IPS-18a (cell line): ENCODE measurements at regions not wholly inside any gene's neighbourhood (a gene's known extent, or its start where the extent isn't known, plus 50 kb on each side); places are given as distances from the start of the nearest gene placed in this dataset.
"Not testable (repeated sequence)": the region's sequence is repeated elsewhere in the genome, so short reads cannot be mapped to it uniquely, and the experiment has no call there.

Source experiments
- H3K27ac ChIP-seq: one replicate; pipeline ENCODE4 v1.5.1; 2013; ENCODE audit warnings: low read length
- H3K27me3 ChIP-seq: one replicate; pipeline ENCODE4 v1.6.1; 2013; ENCODE audit warnings: mild to moderate bottlenecking, low read length; ENCODE audit not compliant: control insufficient read depth, insufficient read depth
- H3K36me3 ChIP-seq: one replicate; pipeline ENCODE4 v1.6.1; 2013; ENCODE audit warnings: low read depth, low read length; ENCODE audit not compliant: control insufficient read depth
- H3K4me1 ChIP-seq: one replicate; pipeline ENCODE4 v1.6.1; 2013; ENCODE audit warnings: low read depth, low read length; ENCODE audit not compliant: control insufficient read depth
- H3K4me3 ChIP-seq: one replicate; pipeline ENCODE4 v1.5.1; 2013; ENCODE audit warnings: low read length
- H3K9ac ChIP-seq: one replicate; pipeline ENCODE4 v1.6.1; 2013; ENCODE audit warnings: mild to moderate bottlenecking, low read length, moderate library complexity
- H3K9me3 ChIP-seq: one replicate; pipeline ENCODE4 v1.6.1; 2013; ENCODE audit warnings: low read depth, low read length; ENCODE audit not compliant: control insufficient read depth

- Histone ChIP-seq H3K4me3 (no peak overlapping the region), H3K9me3 (no peaks in the 10 kb centered on the region), H3K27me3 (no peaks in the 10 kb centered on the region), H3K4me1 (no peaks in the 10 kb centered on the region), H3K27ac (no peak overlapping the region), H3K9ac (no peak overlapping the region), H3K36me3 (no peaks in the 10 kb centered on the region)
Observed at GRCh38 chr4:173752610-173753230, 222.7 kb upstream of the HAND2 start.

DNA sequence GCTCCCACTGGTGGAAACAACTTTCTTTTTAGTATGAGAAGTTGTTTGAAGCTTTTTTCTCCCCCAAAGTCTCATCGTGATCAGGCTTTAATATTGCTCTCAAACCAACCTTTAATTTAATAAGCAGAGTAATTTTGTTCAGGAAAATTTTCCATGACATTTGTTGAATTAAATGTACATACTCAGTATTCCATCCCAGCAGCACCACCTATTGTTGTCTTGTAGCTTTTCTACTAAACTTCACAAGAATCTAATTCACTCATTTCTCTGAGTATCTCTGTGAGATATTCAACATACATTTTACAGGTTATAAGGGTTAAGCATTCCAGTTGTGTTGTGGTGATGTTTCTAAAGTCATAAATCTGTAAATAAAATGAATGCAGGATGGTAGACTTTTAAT, 218.3 kb upstream of the HAND2 start:
- Histone ChIP-seq H3K4me1 (no peaks in the 10 kb centered on the region), H3K27ac (no peak overlapping the region)

DNA sequence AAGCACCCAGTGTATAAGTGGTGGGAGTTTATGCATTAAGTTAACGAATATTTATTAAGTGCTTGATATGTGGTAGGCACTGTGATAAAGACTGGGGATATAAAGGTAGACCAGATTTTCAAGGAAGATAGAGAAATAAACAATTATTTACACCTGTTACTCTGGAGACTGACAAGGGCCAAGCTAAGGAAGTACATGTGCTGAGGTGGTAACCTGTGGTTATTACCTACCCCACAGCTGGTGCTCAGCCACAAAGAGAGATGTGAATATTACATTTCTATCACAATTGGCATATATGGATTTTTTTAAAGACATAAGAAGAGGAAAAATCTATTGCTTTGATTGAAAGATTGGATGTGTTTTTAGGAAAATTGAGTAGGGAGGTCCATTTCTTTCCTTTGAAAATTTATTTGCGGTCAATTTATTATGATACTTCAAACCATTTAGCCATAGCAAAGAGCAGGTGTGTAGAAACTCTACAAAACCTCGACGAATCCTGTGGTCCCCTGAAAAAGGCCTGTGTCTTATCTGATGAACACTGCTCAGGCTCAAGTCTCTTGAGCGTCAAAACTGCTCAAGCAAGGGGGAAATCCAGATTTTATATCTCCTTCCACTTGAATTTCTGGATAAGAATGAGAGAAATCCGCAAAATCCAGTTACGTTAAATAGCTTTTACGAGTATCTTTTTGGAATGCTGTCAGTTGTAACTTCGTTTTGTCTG, 217.7 kb upstream of the HAND2 start:
- H3K27ac ChIP-seq = no peak overlapping the region
- H3K4me3 ChIP-seq = no peak overlapping the region
- H3K9me3 ChIP-seq = no peaks in the 10 kb centered on the region
- no peak overlapping the region for H3K9ac ChIP-seq
- no peaks in the 10 kb centered on the region for H3K36me3 ChIP-seq
- no peaks in the 10 kb centered on the region for H3K27me3 ChIP-seq
- H3K4me1 ChIP-seq = no peaks in the 10 kb centered on the region

More for the DNA sequence above, 218.3 kb upstream of the HAND2 start:
- Histone ChIP-seq H3K9ac (no peak overlapping the region), H3K36me3 (no peaks in the 10 kb centered on the region), H3K4me3 (no peak overlapping the region), H3K9me3 (no peaks in the 10 kb centered on the region), H3K27me3 (no peaks in the 10 kb centered on the region)

- no peaks in the 10 kb centered on the region for H3K27me3 ChIP-seq
- H3K27ac ChIP-seq = no peak overlapping the region
Observed at GRCh38 chr4:173746424-173746823, 216.4 kb upstream of the HAND2 start.

DNA sequence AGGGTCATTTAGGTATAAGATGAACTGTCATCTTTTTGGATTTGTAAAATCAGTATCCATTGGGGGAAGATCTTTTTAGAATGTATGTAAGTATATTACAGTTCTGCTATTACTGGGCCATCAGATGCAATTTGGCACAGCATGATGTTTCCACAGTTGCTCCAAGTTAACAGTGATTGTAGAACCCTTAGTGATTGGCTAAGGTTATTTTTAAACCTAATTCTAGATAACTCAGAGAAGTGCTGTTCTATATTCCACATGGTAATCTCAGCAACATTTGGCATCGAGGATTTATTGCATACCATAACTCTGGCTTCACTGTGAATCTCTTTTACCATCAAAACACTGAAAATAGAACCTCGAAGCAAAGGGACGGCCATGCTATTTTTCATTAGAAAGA, 215.7 kb upstream of the HAND2 start:
- Histone ChIP-seq H3K9ac (no peak overlapping the region), H3K36me3 (no peaks in the 10 kb centered on the region), H3K4me1 (no peaks in the 10 kb centered on the region), H3K4me3 (no peak overlapping the region), H3K9me3 (no peaks in the 10 kb centered on the region), H3K27me3 (no peaks in the 10 kb centered on the region), H3K27ac (no peak overlapping the region)

More at GRCh38 chr4:173746424-173746823, 216.4 kb upstream of the HAND2 start:
- Histone ChIP-seq H3K36me3 (no peaks in the 10 kb centered on the region), H3K9me3 (no peaks in the 10 kb centered on the region), H3K4me3 (no peak overlapping the region), H3K9ac (no peak overlapping the region), H3K4me1 (no peaks in the 10 kb centered on the region)

- Histone ChIP-seq H3K27me3 (no peaks in the 10 kb centered on the region), H3K4me3 (no peak overlapping the region), H3K4me1 (no peaks in the 10 kb centered on the region), H3K9ac (no peak overlapping the region), H3K9me3 (no peaks in the 10 kb centered on the region), H3K27ac (no peak overlapping the region), H3K36me3 (no peaks in the 10 kb centered on the region)
Observed at GRCh38 chr4:173736840-173737239, 206.8 kb upstream of the HAND2 start.

DNA sequence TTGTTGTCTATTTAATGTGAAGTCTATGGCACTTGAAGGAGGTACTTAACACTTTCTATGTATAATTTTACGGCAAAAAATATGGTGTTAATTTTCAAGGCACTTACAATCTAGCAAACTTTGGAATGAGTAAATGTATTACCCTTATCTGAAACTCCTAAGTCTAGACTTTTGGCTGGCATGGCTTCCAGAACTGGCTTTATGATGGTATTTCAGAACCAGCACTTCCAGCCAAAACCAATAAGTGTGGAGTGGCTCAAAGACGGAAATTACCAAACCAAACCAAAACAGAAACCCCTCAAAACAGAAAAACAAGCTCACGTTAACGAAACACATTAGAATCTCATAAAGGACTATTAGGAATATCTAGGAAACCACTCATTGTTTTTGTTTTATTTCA, 205.6 kb upstream of the HAND2 start:
- no peaks in the 10 kb centered on the region for H3K27me3 ChIP-seq
- H3K4me1 ChIP-seq = no peaks in the 10 kb centered on the region
- H3K36me3 ChIP-seq = no peaks in the 10 kb centered on the region
- H3K9me3 ChIP-seq = no peaks in the 10 kb centered on the region
- H3K4me3 ChIP-seq = no peak overlapping the region
- H3K27ac ChIP-seq = no peak overlapping the region
- no peak overlapping the region for H3K9ac ChIP-seq

DNA sequence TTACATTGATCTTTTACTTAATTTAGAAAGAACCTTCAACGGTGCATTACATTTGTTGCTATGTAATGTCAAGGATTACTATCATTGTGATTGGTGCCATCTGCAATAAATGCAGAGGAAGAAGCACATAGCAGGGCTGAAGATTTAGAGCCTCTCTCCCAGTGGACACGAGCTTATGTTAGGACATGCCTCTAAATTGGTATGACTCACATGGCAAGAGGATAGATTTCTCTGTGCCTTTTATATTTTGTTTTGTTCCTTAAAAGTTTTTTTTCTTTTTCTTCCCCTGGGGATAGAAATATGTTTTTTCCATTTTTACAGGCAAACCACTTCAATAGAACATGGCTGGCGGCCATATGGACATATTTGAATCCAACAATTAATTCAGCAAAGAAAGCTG, 205.0 kb upstream of the HAND2 start:
- no peaks in the 10 kb centered on the region for H3K36me3 ChIP-seq
- no peak overlapping the region for H3K9ac ChIP-seq
- no peaks in the 10 kb centered on the region for H3K9me3 ChIP-seq
- no peak overlapping the region for H3K4me3 ChIP-seq
- H3K4me1 ChIP-seq = no peaks in the 10 kb centered on the region
- no peaks in the 10 kb centered on the region for H3K27me3 ChIP-seq
- no peak overlapping the region for H3K27ac ChIP-seq

GRCh38 chr4:173731257-173731656, 201.2 kb upstream of the HAND2 start:
- H3K36me3 ChIP-seq = no peaks in the 10 kb centered on the region
- H3K4me1 ChIP-seq = no peaks in the 10 kb centered on the region
- no peaks in the 10 kb centered on the region for H3K27me3 ChIP-seq
- no peak overlapping the region for H3K9ac ChIP-seq
- no peaks in the 10 kb centered on the region for H3K9me3 ChIP-seq
- H3K27ac ChIP-seq = no peak overlapping the region
- no peak overlapping the region for H3K4me3 ChIP-seq

DNA sequence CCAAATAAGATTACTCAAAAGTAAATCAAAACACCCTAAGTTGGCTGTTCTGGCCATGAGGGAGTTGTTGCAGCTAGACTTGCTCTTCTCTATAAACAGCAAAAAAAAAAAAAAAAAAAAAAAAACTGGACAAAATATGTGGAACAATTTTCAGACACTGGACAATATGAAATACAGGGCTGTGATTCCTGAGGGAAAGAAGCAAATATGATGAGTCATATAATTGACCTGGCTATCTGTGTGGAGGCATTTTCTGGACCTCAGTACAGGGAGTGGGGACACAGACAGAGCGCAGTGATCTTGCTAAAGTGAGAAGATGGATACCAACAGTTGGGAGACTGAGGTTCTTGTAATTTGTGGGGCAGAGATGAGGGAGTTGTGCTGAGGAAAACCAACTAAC, 192.0 kb upstream of the HAND2 start:
- Histone ChIP-seq H3K27me3 (no peaks in the 10 kb centered on the region), H3K27ac (no peak overlapping the region), H3K4me1 (no peaks in the 10 kb centered on the region)

DNA sequence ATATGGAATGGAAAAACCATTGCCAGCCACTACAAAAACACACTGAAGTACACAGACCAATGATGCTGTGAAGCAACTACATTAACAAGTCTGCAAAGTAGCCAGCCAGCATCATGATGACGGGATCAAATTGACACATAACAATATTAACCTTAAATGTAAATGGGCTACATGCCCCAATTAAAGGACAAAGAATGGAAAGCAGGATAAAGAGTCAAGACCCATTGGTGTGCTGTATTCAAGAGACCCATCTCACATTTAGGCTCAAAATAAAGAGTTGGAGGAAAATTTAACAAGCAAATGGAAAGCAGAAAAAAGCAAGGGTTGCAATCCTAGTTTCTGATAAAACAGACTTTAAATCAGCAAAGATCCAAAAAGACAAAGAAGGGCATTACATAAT, 188.5 kb upstream of the HAND2 start:
- H3K9ac ChIP-seq, H3K9me3 ChIP-seq, H3K4me1 ChIP-seq, H3K36me3 ChIP-seq, H3K27ac ChIP-seq, H3K27me3 ChIP-seq, H3K4me3 ChIP-seq: not testable (repeated sequence)

More for the DNA sequence above, 192.0 kb upstream of the HAND2 start:
- no peak overlapping the region for H3K9ac ChIP-seq
- H3K9me3 ChIP-seq = no peaks in the 10 kb centered on the region
- no peaks in the 10 kb centered on the region for H3K36me3 ChIP-seq
- H3K4me3 ChIP-seq = no peak overlapping the region

- Histone ChIP-seq H3K4me3 (no peak overlapping the region), H3K36me3 (no peaks in the 10 kb centered on the region), H3K27me3 (no peaks in the 10 kb centered on the region), H3K27ac (no peak overlapping the region), H3K4me1 (no peaks in the 10 kb centered on the region), H3K9me3 (no peaks in the 10 kb centered on the region), H3K9ac (no peak overlapping the region)
Observed at GRCh38 chr4:173717581-173717980, 187.6 kb upstream of the HAND2 start.
